ENCODE measurements at regions not wholly inside any gene's neighbourhood (a gene's known extent, or its start where the extent isn't known, plus 50 kb on each side); places are given as distances from the start of the nearest gene placed in this dataset.

GRCh38 chr3:103785537-103785936, 1350.7 kb downstream of the ZPLD1 start:
- Histone ChIP-seq H4K20me1 (ENCODE audit: insufficient read depth) (no peaks in the 10 kb centered on the region), H3K9ac (ENCODE audit: low read length) (no peak overlapping the region), H3K36me3 (ENCODE audit: insufficient read depth, low read length) (no peaks in the 10 kb centered on the region), H2AFZ (ENCODE audit: low read depth, low read length) (no peak overlapping the region), H3K9me3 (ENCODE audit: low read length) (no peaks in the 10 kb centered on the region), H3K9me2 (ENCODE audit: insufficient read depth, low read length) (no peaks in the 10 kb centered on the region), H3K27ac (ENCODE audit: low read length) (no peak overlapping the region), H3K27me3 (ENCODE audit: insufficient read depth, low read depth, low read length) (no peaks in the 10 kb centered on the region), H3K4me3 (ENCODE audit: low read length) (no peak overlapping the region), H3K79me2 (replicated peaks; ENCODE audit: insufficient read depth, low read length) (no peaks in the 10 kb centered on the region), H3K4me2 (ENCODE audit: low read length) (no peak overlapping the region), H3F3A (ENCODE audit: insufficient read depth, low read length, poor library complexity, severe bottlenecking) (no peaks in the 10 kb centered on the region)
- TF ChIP-seq EZH2 (IDR thresholded peaks at IDR 0.05; ENCODE audit: borderline replicate concordance, insufficient read depth, low read length, poor library complexity, severe bottlenecking) (no peak), REST (IDR thresholded peaks at IDR 0.05; ENCODE audit: borderline replicate concordance) (no peak), TAF1 (IDR thresholded peaks at IDR 0.05; ENCODE audit: low read depth) (no peak), POLR2AphosphoS5 (IDR thresholded peaks at IDR 0.05) (no peak), RAD21 (conservative IDR thresholded peaks at IDR 0.05) (no peak), CTCF (IDR thresholded peaks at IDR 0.05; ENCODE audit: poor library complexity, severe bottlenecking) (no peak), EP300 (conservative IDR thresholded peaks at IDR 0.05; ENCODE audit: poor library complexity, severe bottlenecking) (no peak)

GRCh38 chr3:103786296-103786695, 1351.5 kb downstream of the ZPLD1 start:
- TF ChIP-seq SMC3 (conservative IDR thresholded peaks at IDR 0.05; ENCODE audit: poor library complexity), result no peak
- no peak for TF ChIP-seq REST (IDR thresholded peaks at IDR 0.05; ENCODE audit: borderline replicate concordance)
- TF ChIP-seq TAF1 (IDR thresholded peaks at IDR 0.05; ENCODE audit: low read depth), result no peak
- TF ChIP-seq MXI1 (conservative IDR thresholded peaks at IDR 0.05; ENCODE audit: poor library complexity, severe bottlenecking), result no peak
- TF ChIP-seq EP300 (conservative IDR thresholded peaks at IDR 0.05; ENCODE audit: poor library complexity, severe bottlenecking), result no peak
- no peak for TF ChIP-seq CTCF (IDR thresholded peaks at IDR 0.05; ENCODE audit: poor library complexity, severe bottlenecking)
- TF ChIP-seq EZH2 (IDR thresholded peaks at IDR 0.05; ENCODE audit: borderline replicate concordance, insufficient read depth, low read length, poor library complexity, severe bottlenecking), result no peak
- TF ChIP-seq POLR2AphosphoS5 (IDR thresholded peaks at IDR 0.05), result no peak
- TF ChIP-seq RAD21 (conservative IDR thresholded peaks at IDR 0.05), result no peak
- no peak overlapping the region for H3K4me3 ChIP-seq (ENCODE audit: low read length)
- H3K27ac ChIP-seq (ENCODE audit: low read length), result no peak overlapping the region
- no peaks in the 10 kb centered on the region for H3K9me2 ChIP-seq (ENCODE audit: insufficient read depth, low read length)
- no peaks in the 10 kb centered on the region for H3K36me3 ChIP-seq (ENCODE audit: insufficient read depth, low read length)
- no peaks in the 10 kb centered on the region for H3K79me2 ChIP-seq (replicated peaks; ENCODE audit: insufficient read depth, low read length)
- no peak overlapping the region for H3K9ac ChIP-seq (ENCODE audit: low read length)
- no peaks in the 10 kb centered on the region for H3K27me3 ChIP-seq (ENCODE audit: insufficient read depth, low read depth, low read length)
- no peaks in the 10 kb centered on the region for H4K20me1 ChIP-seq (ENCODE audit: insufficient read depth)
- H3F3A ChIP-seq (ENCODE audit: insufficient read depth, low read length, poor library complexity, severe bottlenecking), result no peaks in the 10 kb centered on the region
- no peak overlapping the region for H3K4me2 ChIP-seq (ENCODE audit: low read length)
- no peaks in the 10 kb centered on the region for H3K9me3 ChIP-seq (ENCODE audit: low read length)
- no peak overlapping the region for H2AFZ ChIP-seq (ENCODE audit: low read depth, low read length)
